ENCODE measurements at regions not wholly inside any gene's neighbourhood (a gene's known extent, or its start where the extent isn't known, plus 50 kb on each side); places are given as distances from the start of the nearest gene placed in this dataset.

GRCh38 chr4:36961420-36961819 lies 283.1 kb upstream of the NWD2 start:
- TF ChIP-seq CTCF (IDR thresholded peaks at IDR 0.05) = no peak
- no peak for TF ChIP-seq POLR2A (IDR thresholded peaks at IDR 0.05)
- no peak for TF ChIP-seq POLR2AphosphoS5 (IDR thresholded peaks at IDR 0.05)
